ENCODE measurements at regions not wholly inside any gene's neighbourhood (a gene's known extent, or its start where the extent isn't known, plus 50 kb on each side); places are given as distances from the start of the nearest gene placed in this dataset.

- RAD21 ChIA-PET (ENCODE audit: low non-redundant PET in 1 of 2, low total read pairs in 2 of 2, uncharacterized antibody in 2 of 2, unreplicated experiment in 2 of 2) = no interaction called here
- H3K4me1 ChIP-seq (ENCODE audit: control insufficient read depth in 1 of 2, insufficient read depth in 2 of 2, low read length in 2 of 2) = peaks cover 7 to 12% of the 10 kb centered on the region in 2 experiments; a peak in 2 of 4 replicates
- intact Hi-C loops (cut with micrococcal nuclease) = loop anchor here (5.0 kb wide), 1 partner anchor 43 kb away; no protein-coding TSS in a partner anchor
- H2AFZ ChIP-seq (ENCODE audit: low read depth, low read length, poor library complexity, severe bottlenecking) = no peak overlapping the region
- H3K4me3 ChIP-seq (replicated peaks in 1 of 2; ENCODE audit: low read depth in 1 of 2, low read length in 2 of 2) = no peak overlapping the region
- no peaks in the 10 kb centered on the region for H4K20me1 ChIP-seq (ENCODE audit: insufficient read depth)
- H3K79me2 ChIP-seq (ENCODE audit: insufficient read depth, low read length) = no peaks in the 10 kb centered on the region
- POLR2A ChIA-PET = no interaction called here
- no peaks in the 10 kb centered on the region for H3K9me2 ChIP-seq (ENCODE audit: insufficient read depth)
- peaks cover 77% of the 10 kb centered on the region for H3K27me3 ChIP-seq (ENCODE audit: insufficient read depth, low read length)
- H3K27ac ChIP-seq (ENCODE audit: low read depth, low read length) = no peak overlapping the region
- ATAC-seq (no peak), DNase-seq (ENCODE audit: low read depth, low spot score) (no peak)
- H3K4me2 ChIP-seq (ENCODE audit: low read length) = no peak overlapping the region
- CTCF ChIA-PET = interaction anchor here (0.8 kb wide), 1 partner anchor 46 kb away, joined by 3 read pairs; no protein-coding TSS in a partner anchor
- no peak overlapping the region for H3K9ac ChIP-seq (ENCODE audit: low read length)
- no TSS peak for BruUV-seq (replicated peaks)
- no peaks in the 10 kb centered on the region for H3K9me3 ChIP-seq (ENCODE audit: control insufficient read depth in 1 of 2, insufficient read depth in 1 of 2, low read depth in 1 of 2, low read length in 2 of 2)
- TF ChIP-seq TCF7L2 (IDR thresholded peaks at IDR 0.05; ENCODE audit: borderline replicate concordance, extremely low read depth, insufficient read depth, insufficient read length) (no peak), EZH2 (IDR thresholded peaks at IDR 0.05) (no peak), POLR2AphosphoS5 (IDR thresholded peaks at IDR 0.05; ENCODE audit: low read depth, low read length) (no peak), MAX (IDR thresholded peaks at IDR 0.05) (no peak), CEBPB (IDR thresholded peaks at IDR 0.05; ENCODE audit: low read depth) (no peak), ZBTB33 (IDR thresholded peaks at IDR 0.05; ENCODE audit: extremely low read depth, insufficient replicate concordance, low read length) (no peak), REST (IDR thresholded peaks at IDR 0.05; ENCODE audit: low read depth) (no peak), SP1 (IDR thresholded peaks at IDR 0.05; ENCODE audit: low read depth) (no peak), POLR2A (IDR thresholded peaks at IDR 0.05; ENCODE audit: borderline replicate concordance, extremely low read depth, insufficient read depth, insufficient read length) (no peak), CTCF (IDR thresholded peaks at IDR 0.05 in 2 of 3, conservative IDR thresholded peaks at IDR 0.05 in 1 of 3; ENCODE audit: borderline replicate concordance in 1 of 3, insufficient read depth in 1 of 3, low read depth in 2 of 3, low read length in 2 of 3) (no peak), RAD21 (IDR thresholded peaks at IDR 0.05; ENCODE audit: low read depth) (no peak), YY1 (IDR thresholded peaks at IDR 0.05; ENCODE audit: extremely low read depth, insufficient replicate concordance, low read depth, low read length) (no peak), SIN3A (IDR thresholded peaks at IDR 0.05; ENCODE audit: low read depth) (no peak)
- TF ChIP-seq, protein P1, sequence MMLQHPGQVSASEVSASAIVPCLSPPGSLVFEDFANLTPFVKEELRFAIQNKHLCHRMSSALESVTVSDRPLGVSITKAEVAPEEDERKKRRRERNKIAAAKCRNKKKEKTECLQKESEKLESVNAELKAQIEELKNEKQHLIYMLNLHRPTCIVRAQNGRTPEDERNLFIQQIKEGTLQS (IDR thresholded peaks at IDR 0.05) = no peak
- no peaks in the 10 kb centered on the region for H3K36me3 ChIP-seq (ENCODE audit: control insufficient read depth in 1 of 2, insufficient read depth in 2 of 2, low read length in 2 of 2)
Observed at GRCh38 chr14:22434901-22435550, 154.0 kb downstream of the DAD1 start.
